ENCODE measurements at regions not wholly inside any gene's neighbourhood (a gene's known extent, or its start where the extent isn't known, plus 50 kb on each side); places are given as distances from the start of the nearest gene placed in this dataset.

DNA sequence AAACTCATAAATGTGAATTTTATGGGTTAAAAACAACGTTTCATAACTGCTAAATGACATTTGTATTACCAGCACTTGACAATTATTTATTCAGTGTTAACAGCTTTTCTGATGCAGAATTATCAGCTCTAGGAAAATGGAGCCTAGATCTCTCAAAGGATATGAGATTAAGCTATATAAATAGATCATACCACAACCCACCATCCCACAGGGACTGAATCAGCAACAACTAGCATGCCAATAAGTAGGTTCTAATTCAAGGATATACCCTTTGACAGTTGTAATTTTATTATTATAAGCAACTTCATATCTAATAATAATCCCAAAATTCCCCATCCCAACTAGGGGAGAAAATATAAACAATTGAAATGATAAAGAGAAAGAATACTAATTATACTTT lies 275.4 kb upstream of the RGS18 start:
- intact Hi-C loops (cut with micrococcal nuclease), result no loop called here

DNA sequence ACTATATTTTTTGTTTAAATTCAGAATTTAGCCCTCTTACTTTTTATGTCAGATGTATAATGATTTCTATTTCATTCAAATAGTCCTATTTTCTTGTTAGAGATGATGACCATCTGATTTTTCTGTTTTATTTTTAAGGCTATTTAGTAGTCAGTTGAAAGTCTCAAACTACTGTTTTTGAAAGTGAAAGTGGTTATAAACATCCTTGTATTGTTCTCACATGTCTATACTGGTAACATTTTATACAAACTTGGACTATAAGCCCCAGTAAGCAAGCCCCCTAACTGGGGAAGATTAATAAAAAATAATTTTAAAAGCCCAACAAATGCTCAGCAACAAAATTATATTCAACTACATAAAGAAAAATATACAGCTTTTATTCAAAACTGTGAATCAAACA lies 271.3 kb upstream of the RGS18 start:
- intact Hi-C loops (cut with micrococcal nuclease), result no loop called here

DNA sequence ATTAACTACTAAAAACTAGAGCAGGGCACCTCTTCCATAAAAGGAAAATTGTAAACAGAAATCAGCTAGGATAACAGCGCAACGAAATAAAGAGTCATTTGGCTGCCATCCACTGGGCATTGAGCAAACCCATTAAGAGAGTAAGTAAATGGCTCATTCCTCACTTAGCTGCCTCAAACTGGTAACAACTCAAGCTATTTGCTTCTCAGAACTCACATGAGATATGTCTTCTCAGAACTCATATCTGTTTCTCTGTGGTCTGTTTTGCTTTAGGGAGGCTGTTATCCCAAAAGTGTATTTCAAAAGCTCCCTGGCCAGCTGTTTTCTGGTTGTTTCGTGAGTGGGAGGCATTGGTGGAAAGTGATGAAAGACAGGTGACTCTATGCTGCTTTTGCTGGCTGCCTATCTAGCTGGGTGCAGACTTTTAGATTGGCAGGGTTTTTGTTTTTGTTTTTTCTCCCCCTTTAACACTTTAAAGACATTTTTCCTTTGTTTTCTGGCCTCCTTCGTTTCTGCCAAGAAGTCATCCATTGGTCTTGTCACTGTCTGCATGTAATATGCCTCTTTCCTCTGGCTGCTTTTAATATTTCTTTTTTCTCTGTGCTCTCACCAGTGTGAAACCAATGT lies 269.2 kb upstream of the RGS18 start:
- intact Hi-C loops (cut with micrococcal nuclease), result no loop called here

DNA sequence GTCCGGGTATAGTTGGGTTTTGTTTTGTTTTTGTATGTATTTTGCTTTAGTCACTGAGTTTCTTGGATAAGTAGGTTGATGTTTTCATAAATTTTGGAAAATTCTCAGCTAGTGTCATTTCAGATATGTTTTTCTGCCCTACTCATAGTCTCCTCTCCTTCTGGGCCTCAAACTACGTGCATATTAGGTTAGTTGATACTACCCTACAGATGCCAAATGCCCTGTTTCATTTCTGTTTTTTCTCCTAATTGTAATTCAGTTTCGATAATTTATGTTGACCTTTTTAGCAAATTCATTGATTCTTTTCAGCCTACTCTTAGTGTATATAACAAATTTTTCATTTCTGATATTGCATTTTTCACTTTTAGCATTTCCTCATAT lies 268.6 kb upstream of the RGS18 start:
- intact Hi-C loops (cut with micrococcal nuclease), result no loop called here

DNA sequence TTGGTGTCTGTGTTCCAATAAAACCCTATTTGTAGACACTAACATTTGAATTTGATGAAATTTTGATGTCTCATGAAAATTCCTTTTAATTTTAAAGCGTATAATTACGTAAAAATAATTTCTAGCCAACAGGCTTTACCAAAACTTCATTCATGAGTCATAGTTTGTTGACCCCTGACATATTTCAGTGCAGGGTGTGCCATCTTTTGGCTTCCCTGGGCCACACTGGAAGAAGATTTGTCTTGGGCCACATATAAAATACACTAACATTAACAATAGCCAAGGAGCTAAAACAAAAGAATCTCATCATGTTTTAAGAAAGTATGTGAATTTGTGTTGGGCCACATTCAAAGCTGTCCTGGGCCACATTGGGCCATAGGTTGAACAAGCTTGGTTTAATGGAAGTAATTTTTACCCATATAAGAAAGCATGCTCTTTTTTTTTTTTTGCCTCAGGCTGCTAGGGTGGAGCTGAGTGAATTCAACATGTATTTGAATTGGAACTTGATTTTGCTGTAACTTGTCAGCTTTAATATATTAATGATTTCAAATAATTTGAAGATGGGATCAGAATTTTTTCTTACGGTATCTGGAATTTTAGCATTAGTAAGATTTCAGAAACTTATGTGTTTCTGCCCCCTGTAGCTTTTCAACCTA lies 267.7 kb upstream of the RGS18 start:
- intact Hi-C loops (cut with micrococcal nuclease), result no loop called here

GRCh38 chr1:191892716-191893115 lies 265.5 kb upstream of the RGS18 start:
- intact Hi-C loops (cut with micrococcal nuclease), result no loop called here

GRCh38 chr1:191895049-191895448 lies 263.2 kb upstream of the RGS18 start:
- intact Hi-C loops (cut with micrococcal nuclease), result no loop called here

DNA sequence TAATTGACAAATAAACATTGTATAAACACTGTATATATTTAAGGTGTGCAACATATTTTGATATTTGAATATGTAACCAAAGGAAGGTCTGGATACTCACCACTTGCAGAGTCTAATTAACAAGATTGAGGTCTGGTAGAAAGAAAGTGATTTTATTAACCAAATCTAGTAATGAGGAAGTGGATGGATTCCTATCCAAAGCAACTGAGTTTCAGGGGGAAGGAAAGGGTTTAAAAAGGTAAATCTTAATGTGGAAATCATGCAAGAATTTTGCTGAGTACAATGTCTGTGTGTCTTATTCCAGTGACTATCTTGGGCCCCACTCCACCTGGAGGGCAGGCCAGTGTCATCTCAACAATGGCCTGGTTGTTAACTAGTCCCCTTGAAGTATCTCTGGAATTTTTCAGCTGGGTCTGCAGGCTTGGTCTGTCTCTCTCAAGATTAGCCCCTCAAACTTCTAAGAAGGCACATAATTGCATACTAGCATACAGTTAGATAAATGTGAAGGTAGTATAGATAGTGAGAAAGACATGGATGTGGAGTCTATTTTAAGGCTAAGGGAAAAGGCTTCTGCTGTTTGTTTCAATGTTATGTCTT lies 262.7 kb upstream of the RGS18 start:
- intact Hi-C loops (cut with micrococcal nuclease), result no loop called here

GRCh38 chr1:191897134-191897533 lies 261.1 kb upstream of the RGS18 start:
- intact Hi-C loops (cut with micrococcal nuclease), result no loop called here

- intact Hi-C loops (cut with micrococcal nuclease), result no loop called here
These were observed 256.6 kb upstream of the RGS18 start for GRCh38 chr1:191901651-191902050.

- intact Hi-C loops (cut with micrococcal nuclease), result no loop called here
These were observed 253.3 kb upstream of the RGS18 start for GRCh38 chr1:191904991-191905390.

DNA sequence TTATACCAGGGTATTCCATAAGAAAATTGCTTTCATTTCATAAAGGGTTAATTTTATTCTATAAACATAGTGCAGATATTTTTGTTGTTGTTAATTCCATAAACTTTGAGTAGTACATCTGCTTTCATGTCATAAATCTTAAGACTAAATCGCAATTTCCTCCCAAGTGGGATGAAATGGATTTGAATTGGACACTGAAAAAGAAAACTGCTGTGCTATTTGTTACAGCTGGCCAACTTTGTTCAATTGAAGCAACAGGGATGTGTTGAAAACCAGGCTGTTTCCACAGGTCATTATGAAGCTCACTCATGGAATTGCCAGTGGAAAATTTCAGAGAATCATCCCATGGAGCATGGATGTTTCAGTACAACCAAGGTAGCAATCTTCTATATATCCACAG lies 252.5 kb upstream of the RGS18 start:
- intact Hi-C loops (cut with micrococcal nuclease), result no loop called here

- intact Hi-C loops (cut with micrococcal nuclease), result no loop called here
These were observed 251.1 kb upstream of the RGS18 start for GRCh38 chr1:191907121-191907520.

- intact Hi-C loops (cut with micrococcal nuclease), result no loop called here
These were observed 248.0 kb upstream of the RGS18 start for GRCh38 chr1:191910245-191910644.

DNA sequence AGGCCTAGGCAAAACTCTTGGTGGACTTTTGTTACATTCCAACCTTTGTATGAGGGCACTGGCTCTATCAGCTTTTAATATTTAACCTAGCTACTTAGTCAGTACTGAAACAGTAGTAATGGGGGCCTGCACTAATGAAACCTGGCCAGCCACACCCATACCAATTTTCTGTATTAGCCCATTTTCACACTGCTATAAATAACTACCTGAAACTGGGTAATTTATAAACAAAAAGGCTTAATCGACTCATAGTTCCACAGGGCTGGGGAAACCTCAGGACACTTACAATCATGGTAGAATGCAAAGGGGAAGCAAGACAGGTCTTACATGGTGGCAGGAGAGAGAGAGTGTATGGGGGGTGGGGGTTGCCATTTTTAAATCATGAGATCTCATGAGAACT lies 245.7 kb upstream of the RGS18 start:
- intact Hi-C loops (cut with micrococcal nuclease), result no loop called here

DNA sequence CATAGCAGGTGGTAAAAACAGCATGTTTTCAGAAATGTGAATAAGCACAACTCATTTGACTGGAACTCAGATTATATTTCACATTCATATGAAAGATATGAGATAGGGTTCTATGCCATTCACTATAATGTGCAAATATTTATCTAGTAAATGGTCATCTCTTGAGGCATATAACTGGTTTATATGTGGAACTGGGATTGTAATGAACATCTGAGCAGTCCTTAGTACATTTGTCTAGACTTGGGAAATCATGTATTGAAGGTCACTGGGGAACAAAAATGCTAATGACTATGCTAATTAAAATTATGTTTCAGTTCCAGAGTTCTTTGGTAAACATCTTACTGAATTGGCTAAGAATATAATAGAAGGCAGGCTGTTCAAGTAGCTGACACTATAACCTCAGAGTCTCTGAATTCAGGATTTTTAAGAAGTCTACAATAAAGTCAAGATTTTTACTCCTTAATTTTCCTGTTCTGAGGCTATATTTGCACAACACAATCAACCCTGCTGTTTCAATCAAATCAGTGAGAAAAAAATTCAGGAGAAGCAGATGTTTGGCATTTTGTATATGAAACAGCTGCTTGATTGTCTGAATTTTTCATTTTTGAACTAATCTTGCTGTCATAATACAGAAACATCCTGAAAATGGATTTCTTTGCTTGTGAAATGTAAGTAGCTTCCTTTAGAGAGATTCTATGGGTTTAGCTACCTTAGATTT lies 244.8 kb upstream of the RGS18 start:
- intact Hi-C loops (cut with micrococcal nuclease), result no loop called here

DNA sequence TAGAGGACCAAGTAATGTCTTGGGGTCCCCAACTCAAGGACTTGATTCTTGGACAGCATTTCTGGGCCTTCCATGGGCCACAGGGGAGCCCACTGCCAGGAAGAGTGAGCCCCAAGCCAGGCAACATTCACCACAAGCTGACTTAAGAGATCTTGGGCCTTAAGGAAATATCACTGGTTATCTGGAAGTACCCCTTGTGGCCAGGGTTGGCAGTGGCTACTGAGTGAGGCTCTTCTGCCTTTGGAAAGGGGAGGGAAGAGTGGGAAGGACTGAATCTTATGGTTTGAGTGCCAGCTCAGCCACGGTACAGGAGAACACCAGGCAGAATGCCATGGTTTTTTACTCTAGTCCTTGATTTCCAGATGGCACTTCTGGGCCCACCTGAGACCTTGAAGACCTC lies 228.9 kb upstream of the RGS18 start:
- intact Hi-C loops (cut with micrococcal nuclease), result no loop called here

DNA sequence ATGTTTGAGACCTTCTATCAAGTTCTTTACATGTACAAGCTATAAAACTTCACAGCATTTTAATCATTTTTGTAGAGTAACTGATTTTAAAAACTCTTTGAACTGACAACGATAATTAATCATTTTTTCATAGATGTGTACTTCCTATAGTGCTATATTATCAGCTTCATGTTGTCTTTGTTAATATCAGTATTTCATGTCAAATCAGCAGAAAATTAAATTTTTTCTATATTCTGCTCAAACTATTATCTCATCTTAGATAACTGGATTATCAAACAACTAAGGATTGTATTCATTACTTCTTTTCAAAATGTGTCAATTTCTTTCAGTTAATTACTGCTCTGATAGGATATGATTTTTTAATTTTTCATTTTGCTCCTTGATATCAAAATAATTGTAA lies 214.6 kb upstream of the RGS18 start:
- intact Hi-C loops (cut with micrococcal nuclease), result no loop called here

DNA sequence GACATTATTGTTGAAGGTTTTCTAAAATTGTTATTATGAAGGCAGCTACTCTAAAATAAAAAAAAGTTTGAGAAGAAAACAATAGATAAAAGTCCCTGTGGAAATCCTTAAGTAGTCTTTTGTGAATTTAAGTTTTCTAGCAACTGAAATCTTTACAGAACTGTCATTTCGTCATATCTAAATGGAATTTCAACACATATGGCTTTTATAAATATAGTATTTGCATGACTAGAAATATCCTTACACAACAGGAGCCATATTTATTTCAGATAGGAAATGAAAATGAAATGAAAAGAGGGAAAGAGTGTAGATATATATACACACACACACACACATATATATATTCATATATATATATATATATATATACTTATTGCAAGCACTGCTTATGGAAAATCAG lies 204.7 kb upstream of the RGS18 start:
- intact Hi-C loops (cut with micrococcal nuclease), result no loop called here

- intact Hi-C loops (cut with micrococcal nuclease), result no loop called here
These were observed 198.4 kb upstream of the RGS18 start for GRCh38 chr1:191959856-191960255.

GRCh38 chr1:191963286-191963685 lies 195.0 kb upstream of the RGS18 start:
- intact Hi-C loops (cut with micrococcal nuclease), result no loop called here

- intact Hi-C loops (cut with micrococcal nuclease), result no loop called here
These were observed 194.3 kb upstream of the RGS18 start for GRCh38 chr1:191963781-191964455.

Measured in T-helper 2 cell treated with Interferon-gamma antibody and Interleukin-4, amounts not matched to agents 100 ng/mL and 5 ng/mL, for 36 hours (primary cell).